Gastroesophageal sphincter (tissue), 3 donors: ENCODE measurements at regions not wholly inside any gene's neighbourhood (a gene's known extent, or its start where the extent isn't known, plus 50 kb on each side); places are given as distances from the start of the nearest gene placed in this dataset.

ENCODE experiments used
- CTCF ChIP-seq, 4 experiments: fragments of 200-600 bp in 2 of 4; fragments of 450-650 bp in 2 of 4; sonication (generic) in 1 of 4; IDR thresholded peaks; one replicate each; pipeline ENCODE4 v1.5.1; 2017 to 2019; ENCODE audit warnings: antibody characterized with exemption in 4 of 4, mild to moderate bottlenecking in 2 of 4, moderate library complexity in 2 of 4
- POLR2A ChIP-seq, 2 donors: fragments of 450-650 bp; IDR thresholded peaks; one replicate each; pipeline ENCODE4 v1.6.1; 2017; ENCODE audit warnings: antibody characterized with exemption in 2 of 2, mild to moderate bottlenecking in 2 of 2, moderate library complexity in 1 of 2
- POLR2AphosphoS5 ChIP-seq: sonication (generic); formaldehyde crosslinking; IDR thresholded peaks from one replicate; pipeline ENCODE4 v1.6.1; 2017; ENCODE audit warnings: antibody characterized with exemption

DNA sequence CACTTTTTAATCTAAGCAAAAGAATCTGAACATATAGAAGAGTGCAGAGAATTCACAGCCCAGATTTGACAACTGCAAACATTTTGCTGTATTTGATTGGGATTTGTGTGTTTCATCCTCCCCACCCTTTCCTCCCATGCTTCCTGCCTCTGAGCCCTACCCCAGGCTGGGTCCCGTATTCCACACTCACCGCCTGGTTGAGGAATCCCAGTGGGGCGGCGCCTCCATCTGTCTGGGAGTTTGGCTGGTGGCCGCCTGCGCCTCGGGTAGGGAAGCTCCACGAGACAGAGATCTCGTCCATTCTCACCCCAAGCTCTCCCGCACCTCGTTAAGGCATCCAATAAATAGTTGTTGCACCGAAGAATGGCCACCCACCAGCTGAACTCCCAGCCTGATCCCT is 70.7 kb upstream of the SLC22A11 start:
- no peak for TF ChIP-seq POLR2AphosphoS5
- TF ChIP-seq CTCF (IDR thresholded peaks at IDR 0.05), result no peak
- TF ChIP-seq POLR2A (IDR thresholded peaks at IDR 0.05), result no peak
